Breast epithelium (tissue), 4 donors: ENCODE measurements at regions not wholly inside any gene's neighbourhood (a gene's known extent, or its start where the extent isn't known, plus 50 kb on each side); places are given as distances from the start of the nearest gene placed in this dataset.

ENCODE experiments used
- DNase-seq, 2 donors: peaks; one replicate each; pipeline ENCODE4 v3.0.0-alpha.2; 2019; ENCODE audit warnings: low spot score in 2 of 2
- H3K27ac ChIP-seq, 2 donors: fragments of 200-600 bp; sonication (generic) in 1 of 2; one replicate each; pipeline ENCODE4 v1.5.1; 2016 to 2019; ENCODE audit warnings: mild to moderate bottlenecking in 1 of 2
- H3K27me3 ChIP-seq, 2 donors: fragments of 200-600 bp; sonication (generic) in 1 of 2; one replicate each; pipeline versions ENCODE4 v1.5.1 to v1.6.0; 2017 to 2019; ENCODE audit warnings: control low read depth in 1 of 2, mild to moderate bottlenecking in 1 of 2
- H3K36me3 ChIP-seq: fragments of 200-600 bp; one replicate; pipeline ENCODE4 v1.5.1; 2019
- H3K4me1 ChIP-seq, 2 donors: fragments of 200-600 bp; sonication (generic); one replicate each; pipeline ENCODE4 v1.5.1; 2016 to 2019; ENCODE audit warnings: control low read depth in 1 of 2
- H3K4me3 ChIP-seq, 3 donors: fragments of 200-600 bp; sonication (generic); 1 replicate in 2 of 3; 2 replicates in 1 of 3; pipeline ENCODE4 v1.5.1; 2016 to 2019; ENCODE audit warnings: mild to moderate bottlenecking in 3 of 3, moderate library complexity in 2 of 3
- H3K9me3 ChIP-seq, 2 donors: fragments of 200-600 bp; sonication (generic) in 1 of 2; one replicate each; pipeline ENCODE4 v1.5.1; 2016 to 2019; ENCODE audit warnings: control low read depth in 1 of 2
- POLR2A ChIP-seq: fragments of 450-650 bp; IDR thresholded peaks from one replicate; pipeline ENCODE4 v1.6.1; 2016; ENCODE audit warnings: antibody characterized with exemption, mild to moderate bottlenecking, moderate library complexity
- POLR2AphosphoS5 ChIP-seq, 3 donors: sonication (generic); formaldehyde crosslinking; IDR thresholded peaks; one replicate each; pipeline ENCODE4 v1.6.1; 2017; ENCODE audit warnings: antibody characterized with exemption in 3 of 3
- intact Hi-C: fragments of 100-400 bp; cut with DNase I; formaldehyde crosslinking; loops from one replicate; pipeline ENCODE4 v1.15.1; 2023; ENCODE audit warnings: low total_unique reads
- TF ChIP-seq, protein P1 (sequence below), 3 donors: fragments of 450-650 bp; IDR thresholded peaks; one replicate each; pipeline ENCODE4 v1.5.1; 2016 to 2017; ENCODE audit warnings: antibody characterized with exemption in 3 of 3, mild to moderate bottlenecking in 3 of 3, moderate library complexity in 3 of 3

DNA sequence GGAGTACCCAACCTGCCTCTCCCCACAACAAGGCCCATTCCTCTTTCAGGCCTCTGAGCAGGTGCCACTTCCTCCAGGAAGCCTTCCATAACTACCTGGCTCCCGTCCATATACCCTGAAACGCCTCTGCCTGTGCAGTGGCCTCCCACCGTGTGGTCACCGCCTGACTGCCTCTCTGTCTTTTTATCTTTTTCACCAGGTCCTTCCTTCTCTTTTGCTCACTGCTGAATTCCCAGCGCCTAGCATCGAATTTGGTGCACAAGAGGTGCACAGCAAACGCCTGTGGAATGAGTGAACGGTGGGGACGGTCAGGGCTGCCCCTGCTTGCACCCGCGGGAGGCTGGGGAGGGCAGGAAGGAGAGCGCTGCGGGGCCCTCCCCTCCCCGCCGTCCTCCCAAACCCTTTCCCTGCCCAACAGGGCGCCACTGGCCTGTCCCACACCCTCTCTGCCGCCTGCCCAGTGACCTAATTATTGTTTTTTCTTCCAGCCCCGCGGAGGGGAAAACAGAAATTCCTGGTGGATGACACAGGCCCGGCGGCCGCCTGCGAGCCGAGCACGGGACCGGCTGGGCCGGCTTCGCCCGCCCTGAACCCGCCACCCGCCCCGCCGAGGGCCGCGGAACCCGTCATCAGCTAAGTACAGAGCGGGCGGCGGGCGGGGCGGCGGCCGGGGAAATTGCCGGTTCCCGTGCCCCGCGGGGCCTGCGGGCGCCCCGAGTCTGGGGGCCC, 140.1 kb downstream of the SMAD6 start:
- DNase-seq = peak; percentile 89 to 90
- TF ChIP-seq, protein P1, sequence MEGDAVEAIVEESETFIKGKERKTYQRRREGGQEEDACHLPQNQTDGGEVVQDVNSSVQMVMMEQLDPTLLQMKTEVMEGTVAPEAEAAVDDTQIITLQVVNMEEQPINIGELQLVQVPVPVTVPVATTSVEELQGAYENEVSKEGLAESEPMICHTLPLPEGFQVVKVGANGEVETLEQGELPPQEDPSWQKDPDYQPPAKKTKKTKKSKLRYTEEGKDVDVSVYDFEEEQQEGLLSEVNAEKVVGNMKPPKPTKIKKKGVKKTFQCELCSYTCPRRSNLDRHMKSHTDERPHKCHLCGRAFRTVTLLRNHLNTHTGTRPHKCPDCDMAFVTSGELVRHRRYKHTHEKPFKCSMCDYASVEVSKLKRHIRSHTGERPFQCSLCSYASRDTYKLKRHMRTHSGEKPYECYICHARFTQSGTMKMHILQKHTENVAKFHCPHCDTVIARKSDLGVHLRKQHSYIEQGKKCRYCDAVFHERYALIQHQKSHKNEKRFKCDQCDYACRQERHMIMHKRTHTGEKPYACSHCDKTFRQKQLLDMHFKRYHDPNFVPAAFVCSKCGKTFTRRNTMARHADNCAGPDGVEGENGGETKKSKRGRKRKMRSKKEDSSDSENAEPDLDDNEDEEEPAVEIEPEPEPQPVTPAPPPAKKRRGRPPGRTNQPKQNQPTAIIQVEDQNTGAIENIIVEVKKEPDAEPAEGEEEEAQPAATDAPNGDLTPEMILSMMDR (IDR thresholded peaks at IDR 0.05) = no peak
- TF ChIP-seq POLR2AphosphoS5 (IDR thresholded peaks at IDR 0.05) = peak; percentile 46 to 79 (median 68)
- no peak for TF ChIP-seq POLR2A
- Histone ChIP-seq H3K4me1 (peaks cover 0 to 7% of the 10 kb centered on the region in 2 donors), H3K27ac (peak overlapping the region; percentile 97 to 99), H3K36me3 (no peaks in the 10 kb centered on the region), H3K9me3 (no peaks in the 10 kb centered on the region), H3K27me3 (no peaks in the 10 kb centered on the region), H3K4me3 (peak overlapping the region; percentile 43 to 75 (median 54))
- intact Hi-C loops = loop anchor here (10.0 kb wide), 1 partner anchor 67 kb away; no protein-coding TSS in a partner anchor

DNA sequence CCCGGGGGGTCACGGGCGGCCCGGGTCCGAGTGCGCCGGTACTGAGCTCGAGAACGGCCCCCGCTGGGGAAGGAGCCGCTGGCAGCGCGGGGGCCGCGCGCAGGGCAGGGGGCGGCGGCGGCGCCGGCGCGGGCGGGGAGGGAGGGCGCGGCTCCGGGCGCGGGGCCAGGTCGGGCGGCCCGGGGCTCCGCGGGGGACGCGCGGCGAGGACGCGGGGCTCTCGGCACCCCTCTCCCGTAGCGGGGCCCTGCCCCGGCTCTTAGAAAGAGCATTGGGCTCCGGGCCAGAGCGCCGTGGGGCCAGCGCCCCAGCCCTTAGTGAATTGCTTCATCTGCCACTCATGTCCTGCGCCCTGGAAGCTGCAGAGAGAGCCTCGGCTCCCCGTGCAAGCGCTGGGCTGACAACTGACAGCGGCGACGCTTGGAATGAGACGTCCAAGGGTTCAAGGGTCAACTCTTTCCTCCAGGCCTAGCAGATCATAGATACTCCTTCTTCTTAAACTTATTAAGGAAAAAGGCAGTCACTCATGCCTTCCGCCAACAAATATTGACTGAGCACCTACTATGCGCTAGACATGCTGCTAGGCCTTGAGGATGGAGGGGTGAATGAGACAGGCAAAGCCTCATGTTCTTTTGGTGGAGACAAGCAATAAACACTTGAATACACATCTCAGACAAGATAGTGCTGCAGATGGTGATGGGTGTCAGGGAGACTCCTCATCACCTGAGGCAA, 140.8 kb downstream of the SMAD6 start:
- Histone ChIP-seq H3K4me3 (peak overlapping the region; percentile 43 to 75 (median 54)), H3K4me1 (peaks cover 0 to 7% of the 10 kb centered on the region in 2 donors), H3K27ac (peak overlapping the region; percentile 97 to 99), H3K36me3 (no peaks in the 10 kb centered on the region), H3K27me3 (no peaks in the 10 kb centered on the region), H3K9me3 (no peaks in the 10 kb centered on the region)
- DNase-seq = peak; percentile 59 to 71
- TF ChIP-seq POLR2A (no peak), POLR2AphosphoS5 (IDR thresholded peaks at IDR 0.05) (peak; percentile 14 to 64 (median 59))
- intact Hi-C loops = loop anchor here (10.0 kb wide), 1 partner anchor 68 kb away; no protein-coding TSS in a partner anchor

DNA sequence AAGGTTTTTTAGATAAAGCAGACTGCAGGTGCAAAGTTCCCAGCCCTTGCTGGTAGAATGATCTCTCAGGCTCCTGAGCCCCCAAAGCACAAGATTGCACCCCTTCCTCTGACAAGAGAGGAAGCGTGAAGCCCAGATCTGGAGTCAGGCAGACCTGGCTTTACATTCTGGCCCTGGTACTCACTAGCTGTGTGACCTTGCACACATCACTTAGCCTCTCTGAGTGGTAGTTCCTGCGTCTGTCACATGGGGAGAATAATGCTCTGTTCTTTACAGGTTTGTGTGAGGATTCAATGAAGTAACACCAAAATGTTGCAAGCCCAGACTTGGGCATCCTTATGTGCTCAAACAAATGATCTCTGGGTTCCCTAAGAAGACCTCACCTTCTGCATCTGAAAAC, 141.5 kb downstream of the SMAD6 start:
- H3K27ac ChIP-seq = peak overlapping the region; percentile 97 to 99
- no peaks in the 10 kb centered on the region for H3K36me3 ChIP-seq
- peaks cover 0 to 7% of the 10 kb centered on the region in 2 donors for H3K4me1 ChIP-seq
- intact Hi-C loops = loop anchor here (10.0 kb wide), 1 partner anchor 69 kb away; no protein-coding TSS in a partner anchor
- no peaks in the 10 kb centered on the region for H3K9me3 ChIP-seq
- no peak overlapping the region for H3K4me3 ChIP-seq
- no peaks in the 10 kb centered on the region for H3K27me3 ChIP-seq
- no peak for TF ChIP-seq POLR2A
- TF ChIP-seq, protein P1 (IDR thresholded peaks at IDR 0.05) = no peak
- TF ChIP-seq POLR2AphosphoS5 (IDR thresholded peaks at IDR 0.05) = no peak
- DNase-seq = no peak

DNA sequence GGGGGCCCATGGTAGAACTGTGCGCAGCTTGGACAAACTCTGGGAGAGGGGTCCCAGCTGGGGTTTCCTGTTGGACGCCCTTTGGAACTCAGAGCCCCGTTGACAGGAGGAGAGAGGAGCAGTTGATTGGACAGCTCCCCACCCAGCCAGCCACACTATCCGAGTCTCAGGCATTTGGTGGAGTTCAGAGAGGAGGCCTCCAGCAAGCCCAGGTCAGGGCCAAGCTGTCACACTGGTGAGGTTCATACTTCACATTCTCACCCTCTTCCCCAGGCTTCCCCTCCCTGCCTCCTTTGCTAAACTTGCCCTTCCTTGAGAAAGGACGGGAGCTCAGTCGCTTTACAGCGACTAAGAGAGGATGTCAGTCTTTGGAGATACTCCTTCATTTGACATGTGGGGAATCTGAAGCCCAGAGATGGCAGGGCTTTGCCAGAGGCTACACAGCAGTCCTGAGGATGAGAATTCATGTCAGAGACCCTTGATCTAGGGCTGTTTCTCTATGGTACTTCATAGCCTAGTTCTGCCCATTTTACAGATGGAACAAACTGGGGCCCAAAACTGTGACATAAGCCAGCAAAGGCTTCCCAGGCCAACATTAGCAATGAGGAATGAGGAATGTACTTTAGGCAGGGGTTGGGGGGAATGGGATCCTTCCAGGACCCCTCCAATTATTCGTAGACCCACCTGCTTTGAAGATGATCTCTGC, 142.2 kb downstream of the SMAD6 start:
- H3K27ac ChIP-seq = peak overlapping the region in 1 of 2 donors; percentile 99
- DNase-seq = no peak
- TF ChIP-seq POLR2A (no peak), POLR2AphosphoS5 (IDR thresholded peaks at IDR 0.05) (no peak)
- TF ChIP-seq, protein P1 (IDR thresholded peaks at IDR 0.05) = no peak
- intact Hi-C loops = loop anchor here (10.0 kb wide), 1 partner anchor 69 kb away; no protein-coding TSS in a partner anchor
- H3K4me1 ChIP-seq = peaks cover 0 to 7% of the 10 kb centered on the region in 2 donors
- no peaks in the 10 kb centered on the region for H3K36me3 ChIP-seq
- H3K4me3 ChIP-seq = no peak overlapping the region
- H3K9me3 ChIP-seq = no peaks in the 10 kb centered on the region
- no peaks in the 10 kb centered on the region for H3K27me3 ChIP-seq

DNA sequence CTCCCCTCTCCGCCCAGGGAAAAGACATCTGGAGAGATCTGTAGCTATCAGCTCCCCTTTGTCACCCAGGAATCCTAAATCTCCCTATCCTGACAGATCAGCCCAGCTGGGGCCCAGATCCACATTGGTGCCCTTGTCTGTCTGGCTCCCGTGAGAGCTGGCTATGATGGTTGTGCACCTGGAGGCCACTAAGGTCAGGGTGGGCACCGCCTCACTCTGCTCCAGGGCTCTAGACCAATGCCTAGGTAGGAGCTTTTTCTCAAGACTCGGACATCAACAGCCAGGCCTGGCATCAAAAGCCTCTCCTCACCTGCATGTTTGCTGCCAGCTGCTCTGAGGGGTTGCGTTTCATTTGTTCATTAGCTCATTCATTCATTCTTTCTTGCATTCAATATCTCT, 142.7 kb downstream of the SMAD6 start:
- H3K4me1 ChIP-seq = peaks cover 0 to 7% of the 10 kb centered on the region in 2 donors
- TF ChIP-seq POLR2A = no peak
- TF ChIP-seq, protein P1 (IDR thresholded peaks at IDR 0.05) = no peak
- no peak for TF ChIP-seq POLR2AphosphoS5 (IDR thresholded peaks at IDR 0.05)
- H3K36me3 ChIP-seq = no peaks in the 10 kb centered on the region
- intact Hi-C loops = loop anchor here (10.0 kb wide), 1 partner anchor 70 kb away; no protein-coding TSS in a partner anchor
- H3K4me3 ChIP-seq = no peak overlapping the region
- H3K27me3 ChIP-seq = no peaks in the 10 kb centered on the region
- DNase-seq = no peak
- peak overlapping the region in 1 of 2 donors; percentile 33 for H3K27ac ChIP-seq
- H3K9me3 ChIP-seq = no peaks in the 10 kb centered on the region
